ENCODE measurements at regions not wholly inside any gene's neighbourhood (a gene's known extent, or its start where the extent isn't known, plus 50 kb on each side); places are given as distances from the start of the nearest gene placed in this dataset.

DNA sequence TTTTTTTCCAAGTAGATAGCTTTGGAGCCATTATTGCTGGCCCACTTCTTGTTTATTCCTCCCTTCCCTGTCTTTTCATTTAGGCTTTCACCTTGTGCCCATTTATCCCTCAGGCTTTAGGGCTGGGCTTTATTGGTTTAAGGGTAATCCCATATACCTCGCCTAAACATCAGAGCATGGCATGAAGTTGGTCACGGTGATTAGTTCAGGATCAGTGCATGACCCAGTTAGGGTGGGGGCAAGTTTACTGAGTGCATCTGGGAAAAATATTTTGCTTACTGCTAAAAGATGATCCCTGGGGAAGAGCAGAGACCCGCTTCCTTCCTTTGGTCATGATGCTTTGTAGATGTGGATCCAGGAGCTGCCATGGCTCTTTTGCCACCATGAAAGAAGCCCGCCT is 153.3 kb upstream of the NECTIN1 start:
- Histone ChIP-seq H3K9ac (replicated peaks; ENCODE audit: extremely low read depth, insufficient read depth, low read length) (no peak overlapping the region), H3K9me1 (replicated peaks; ENCODE audit: control insufficient read depth, extremely low read depth, insufficient read depth, low read length) (no peaks in the 10 kb centered on the region), H3K27me3 (ENCODE audit: control insufficient read depth in 2 of 2, insufficient read depth in 2 of 2, low read length in 2 of 2) (no peaks in the 10 kb centered on the region), H3K27ac (ENCODE audit: insufficient read depth, low read depth, low read length) (no peak overlapping the region), H3K9me3 (replicated peaks; ENCODE audit: control insufficient read depth, insufficient read depth, low read length) (no peaks in the 10 kb centered on the region), H4K20me1 (replicated peaks; ENCODE audit: control insufficient read depth, extremely low read depth, insufficient read depth, low read length) (no peaks in the 10 kb centered on the region), H3K4me2 (ENCODE audit: insufficient read depth, low read length) (no peak overlapping the region), H3K4me1 (ENCODE audit: control insufficient read depth, extremely low read depth, insufficient read depth, low read length) (no peaks in the 10 kb centered on the region), H3K79me2 (ENCODE audit: control insufficient read depth, insufficient read depth, low read length) (no peaks in the 10 kb centered on the region), H3K36me3 (ENCODE audit: control insufficient read depth in 2 of 2, extremely low read depth in 1 of 2, insufficient read depth in 2 of 2, low read length in 2 of 2) (no peaks in the 10 kb centered on the region), H2AFZ (ENCODE audit: low read depth, low read length) (no peak overlapping the region), H3K4me3 (replicated peaks in 1 of 3; ENCODE audit: insufficient read depth in 1 of 3, low read depth in 1 of 3, low read length in 3 of 3) (no peak overlapping the region)
- ChIA-PET CTCF (no interaction called here), POLR2A (no interaction called here)
- dilution Hi-C loops (cut with MboI; ENCODE audit: extremely low pct_ligation_motif_present, low sequenced_read_pairs) = no loop called here
- no peak for DNase-seq (ENCODE audit: low read depth, low spot score)
- intact Hi-C loops (cut with micrococcal nuclease) = no loop called here
- FAIRE-seq = no peak
- TF ChIP-seq MYC (IDR thresholded peaks at IDR 0.05; ENCODE audit: low read depth, low read length) (no peak), EZH2 (IDR thresholded peaks at IDR 0.05; ENCODE audit: borderline replicate concordance, low read depth, low read length, severe bottlenecking) (no peak), GATA2 (IDR thresholded peaks at IDR 0.05; ENCODE audit: insufficient read depth, insufficient read length, low read depth, low read length) (no peak), POLR2A (IDR thresholded peaks at IDR 0.05; ENCODE audit: low read depth, low read length) (no peak), JUN (IDR thresholded peaks at IDR 0.05; ENCODE audit: borderline replicate concordance, insufficient read depth, insufficient read length, low read depth) (no peak), POLR2AphosphoS5 (IDR thresholded peaks at IDR 0.05; ENCODE audit: insufficient read depth, low read depth, low read length) (no peak), FOS (IDR thresholded peaks at IDR 0.05; ENCODE audit: borderline replicate concordance, insufficient read depth, low read length) (no peak)
- TF ChIP-seq, protein P1, sequence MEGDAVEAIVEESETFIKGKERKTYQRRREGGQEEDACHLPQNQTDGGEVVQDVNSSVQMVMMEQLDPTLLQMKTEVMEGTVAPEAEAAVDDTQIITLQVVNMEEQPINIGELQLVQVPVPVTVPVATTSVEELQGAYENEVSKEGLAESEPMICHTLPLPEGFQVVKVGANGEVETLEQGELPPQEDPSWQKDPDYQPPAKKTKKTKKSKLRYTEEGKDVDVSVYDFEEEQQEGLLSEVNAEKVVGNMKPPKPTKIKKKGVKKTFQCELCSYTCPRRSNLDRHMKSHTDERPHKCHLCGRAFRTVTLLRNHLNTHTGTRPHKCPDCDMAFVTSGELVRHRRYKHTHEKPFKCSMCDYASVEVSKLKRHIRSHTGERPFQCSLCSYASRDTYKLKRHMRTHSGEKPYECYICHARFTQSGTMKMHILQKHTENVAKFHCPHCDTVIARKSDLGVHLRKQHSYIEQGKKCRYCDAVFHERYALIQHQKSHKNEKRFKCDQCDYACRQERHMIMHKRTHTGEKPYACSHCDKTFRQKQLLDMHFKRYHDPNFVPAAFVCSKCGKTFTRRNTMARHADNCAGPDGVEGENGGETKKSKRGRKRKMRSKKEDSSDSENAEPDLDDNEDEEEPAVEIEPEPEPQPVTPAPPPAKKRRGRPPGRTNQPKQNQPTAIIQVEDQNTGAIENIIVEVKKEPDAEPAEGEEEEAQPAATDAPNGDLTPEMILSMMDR (IDR thresholded peaks at IDR 0.05; ENCODE audit: extremely low read depth in 1 of 2, insufficient read depth in 1 of 2, low read depth in 1 of 2, low read length in 2 of 2) = no peak
- TF ChIP-seq, protein P2, sequence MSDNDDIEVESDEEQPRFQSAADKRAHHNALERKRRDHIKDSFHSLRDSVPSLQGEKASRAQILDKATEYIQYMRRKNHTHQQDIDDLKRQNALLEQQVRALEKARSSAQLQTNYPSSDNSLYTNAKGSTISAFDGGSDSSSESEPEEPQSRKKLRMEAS (IDR thresholded peaks at IDR 0.05; ENCODE audit: insufficient read depth, insufficient read length) = no peak
- no TSS peak for BruUV-seq (replicated peaks)

All from endothelial cell of umbilical vein (primary cell).